ENCODE measurements at regions not wholly inside any gene's neighbourhood (a gene's known extent, or its start where the extent isn't known, plus 50 kb on each side); places are given as distances from the start of the nearest gene placed in this dataset.
"Not testable (repeated sequence)": the region's sequence is repeated elsewhere in the genome, so short reads cannot be mapped to it uniquely, and the experiment has no call there.

DNA sequence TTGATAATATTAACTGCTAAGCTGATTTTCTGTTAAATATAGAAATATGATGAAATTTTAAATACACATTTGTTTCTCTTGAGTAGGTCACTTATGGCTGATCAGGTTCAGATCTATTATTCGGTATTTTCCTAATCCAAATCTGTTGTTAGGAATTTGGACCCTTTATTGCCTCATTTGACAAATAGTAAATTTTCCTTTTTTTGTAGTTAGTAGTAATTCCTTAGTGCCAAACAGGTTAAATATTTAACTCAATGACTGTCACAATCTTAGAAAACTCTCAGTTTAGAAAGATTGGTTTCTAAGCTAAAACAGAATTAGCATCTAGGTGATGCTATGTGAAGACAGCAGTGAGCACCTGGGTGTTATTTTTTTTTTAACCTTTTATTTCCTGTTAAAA lies 1598.9 kb downstream of the KHDRBS2 start:
- Mint-ChIP-seq H3K4me3 (no peak overlapping the region), H3K27me3 (ENCODE audit: low read depth, poor library complexity) (no peaks in the 10 kb centered on the region), H3K36me3 (ENCODE audit: low read depth) (no peaks in the 10 kb centered on the region), H3K4me1 (no peaks in the 10 kb centered on the region), H3K9me3 (no peaks in the 10 kb centered on the region), H3K27ac (no peak overlapping the region)
- no peak for DNase-seq
- TF ChIP-seq, protein P1, sequence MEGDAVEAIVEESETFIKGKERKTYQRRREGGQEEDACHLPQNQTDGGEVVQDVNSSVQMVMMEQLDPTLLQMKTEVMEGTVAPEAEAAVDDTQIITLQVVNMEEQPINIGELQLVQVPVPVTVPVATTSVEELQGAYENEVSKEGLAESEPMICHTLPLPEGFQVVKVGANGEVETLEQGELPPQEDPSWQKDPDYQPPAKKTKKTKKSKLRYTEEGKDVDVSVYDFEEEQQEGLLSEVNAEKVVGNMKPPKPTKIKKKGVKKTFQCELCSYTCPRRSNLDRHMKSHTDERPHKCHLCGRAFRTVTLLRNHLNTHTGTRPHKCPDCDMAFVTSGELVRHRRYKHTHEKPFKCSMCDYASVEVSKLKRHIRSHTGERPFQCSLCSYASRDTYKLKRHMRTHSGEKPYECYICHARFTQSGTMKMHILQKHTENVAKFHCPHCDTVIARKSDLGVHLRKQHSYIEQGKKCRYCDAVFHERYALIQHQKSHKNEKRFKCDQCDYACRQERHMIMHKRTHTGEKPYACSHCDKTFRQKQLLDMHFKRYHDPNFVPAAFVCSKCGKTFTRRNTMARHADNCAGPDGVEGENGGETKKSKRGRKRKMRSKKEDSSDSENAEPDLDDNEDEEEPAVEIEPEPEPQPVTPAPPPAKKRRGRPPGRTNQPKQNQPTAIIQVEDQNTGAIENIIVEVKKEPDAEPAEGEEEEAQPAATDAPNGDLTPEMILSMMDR (IDR thresholded peaks at IDR 0.05): no peak

DNA sequence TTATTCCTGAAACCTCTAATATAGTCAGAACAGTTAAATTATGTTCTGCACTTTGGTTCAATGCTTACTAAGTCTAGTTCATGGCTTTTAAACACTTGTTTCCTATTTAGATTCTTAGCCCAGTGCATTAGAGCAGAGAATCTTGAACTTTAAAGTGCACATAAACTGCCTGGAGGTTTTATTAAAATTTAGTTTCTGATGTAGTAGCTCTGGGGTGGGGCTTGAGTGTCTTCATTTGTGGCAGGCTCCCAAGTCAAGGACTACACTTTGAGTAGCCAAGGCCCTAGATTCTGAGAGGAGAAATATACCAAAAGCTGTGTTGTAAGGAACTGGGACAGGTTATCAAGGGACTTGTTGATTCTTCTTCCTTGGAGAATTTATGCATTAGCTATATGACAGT lies 1604.2 kb downstream of the KHDRBS2 start:
- Mint-ChIP-seq H3K9me3 (no peaks in the 10 kb centered on the region), H3K4me1 (no peaks in the 10 kb centered on the region), H3K27me3 (ENCODE audit: low read depth, poor library complexity) (no peaks in the 10 kb centered on the region), H3K27ac (no peak overlapping the region), H3K4me3 (no peak overlapping the region), H3K36me3 (ENCODE audit: low read depth) (no peaks in the 10 kb centered on the region)
- DNase-seq: no peak
- TF ChIP-seq, protein P1 (IDR thresholded peaks at IDR 0.05): no peak

DNA sequence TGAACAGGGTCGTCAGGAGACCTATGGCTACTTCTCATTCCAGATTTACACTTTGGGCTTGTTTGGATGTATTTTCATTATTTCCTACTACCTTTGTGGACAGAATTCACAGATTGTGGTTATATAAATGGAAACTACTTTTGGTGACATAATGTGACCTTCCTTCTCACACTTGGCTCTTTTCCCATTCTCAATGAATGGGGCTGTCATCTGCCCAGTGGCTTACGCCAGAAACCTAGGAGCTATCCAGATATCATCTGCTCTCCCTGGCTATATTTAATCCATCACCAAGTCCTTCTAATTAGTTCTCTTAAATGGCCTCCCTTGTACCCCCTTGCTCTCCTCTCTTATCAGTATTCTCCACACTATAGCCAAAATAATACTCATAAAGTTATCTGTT lies 1606.8 kb downstream of the KHDRBS2 start:
- TF ChIP-seq, protein P1 (IDR thresholded peaks at IDR 0.05): no peak
- DNase-seq: no peak
- Mint-ChIP-seq H3K9me3 (peaks cover 10% of the 10 kb centered on the region), H3K27me3 (ENCODE audit: low read depth, poor library complexity) (no peaks in the 10 kb centered on the region), H3K36me3 (ENCODE audit: low read depth) (no peaks in the 10 kb centered on the region), H3K27ac (no peak overlapping the region), H3K4me3 (no peak overlapping the region), H3K4me1 (no peaks in the 10 kb centered on the region)

DNA sequence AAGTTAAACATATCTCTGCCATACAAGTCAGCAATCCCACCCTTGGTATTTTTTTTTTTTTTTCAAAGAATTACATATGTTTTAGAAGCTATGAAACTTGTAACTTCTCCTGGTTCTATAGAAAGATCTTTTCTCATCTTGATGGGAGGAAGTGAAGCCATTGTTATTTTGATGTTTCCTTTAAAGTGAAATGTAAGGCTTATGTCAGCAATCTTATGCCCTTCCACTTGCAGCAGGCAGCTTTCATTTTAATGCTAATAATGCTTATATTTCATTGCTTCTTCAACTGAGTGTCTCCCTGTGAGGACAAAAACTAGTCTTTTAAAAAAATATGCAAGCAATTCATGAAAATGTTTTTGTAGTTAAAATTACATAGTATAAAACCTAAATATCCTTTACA lies 1614.7 kb downstream of the KHDRBS2 start:
- H3K27me3 Mint-ChIP-seq (ENCODE audit: low read depth, poor library complexity): no peaks in the 10 kb centered on the region
- no peak overlapping the region for H3K4me3 Mint-ChIP-seq
- peaks cover 6% of the 10 kb centered on the region for H3K4me1 Mint-ChIP-seq
- TF ChIP-seq, protein P1 (IDR thresholded peaks at IDR 0.05): no peak
- H3K27ac Mint-ChIP-seq: no peak overlapping the region
- H3K9me3 Mint-ChIP-seq: peaks cover 16% of the 10 kb centered on the region
- H3K36me3 Mint-ChIP-seq (ENCODE audit: low read depth): no peaks in the 10 kb centered on the region
- DNase-seq: no peak

DNA sequence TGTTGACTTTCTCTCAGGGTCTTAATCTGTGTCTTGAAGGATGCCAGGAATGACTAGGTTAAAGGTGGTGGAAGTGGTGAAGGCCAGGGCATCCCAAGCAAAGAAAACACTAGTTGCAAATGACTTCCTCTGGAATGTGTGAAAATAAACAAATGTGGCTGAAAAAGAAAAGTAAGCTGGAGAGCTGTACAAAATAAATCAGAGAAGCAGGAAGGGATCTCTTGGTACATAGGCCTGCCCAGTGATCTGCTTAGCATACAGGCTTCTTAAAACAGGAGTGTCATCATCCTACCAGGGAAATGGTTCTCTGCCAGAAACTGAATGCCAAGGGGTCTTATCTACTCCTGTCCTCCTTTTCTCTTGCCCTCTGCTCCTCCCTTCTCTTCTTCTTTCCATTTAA lies 1616.0 kb downstream of the KHDRBS2 start:
- Mint-ChIP-seq H3K36me3 (ENCODE audit: low read depth) (no peaks in the 10 kb centered on the region), H3K4me3 (no peak overlapping the region), H3K27ac (no peak overlapping the region), H3K9me3 (peaks cover 20% of the 10 kb centered on the region), H3K27me3 (ENCODE audit: low read depth, poor library complexity) (no peaks in the 10 kb centered on the region), H3K4me1 (peaks cover 6% of the 10 kb centered on the region)
- TF ChIP-seq, protein P1 (IDR thresholded peaks at IDR 0.05): no peak
- no peak for DNase-seq

DNA sequence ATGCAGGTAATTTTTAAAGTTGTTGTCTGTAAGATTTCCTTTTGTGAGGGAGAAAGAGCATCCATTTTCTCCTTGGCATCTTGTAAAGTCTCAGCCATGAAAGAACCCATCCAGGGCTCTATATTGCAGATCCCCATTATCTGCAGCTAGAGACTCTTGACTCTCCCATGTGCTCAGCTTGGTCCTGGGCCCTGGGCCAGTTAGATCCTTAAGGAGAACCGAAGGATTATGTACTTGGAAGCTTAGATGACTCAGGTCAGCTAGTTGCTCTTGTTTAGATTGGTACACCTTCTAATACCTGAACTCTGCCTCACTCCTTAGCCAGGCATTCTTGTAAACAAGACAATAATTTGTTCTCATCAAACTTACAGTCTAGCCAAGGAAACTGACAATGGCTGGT lies 1617.6 kb downstream of the KHDRBS2 start:
- Mint-ChIP-seq H3K4me1 (peaks cover 6% of the 10 kb centered on the region), H3K27me3 (ENCODE audit: low read depth, poor library complexity) (no peaks in the 10 kb centered on the region), H3K9me3 (peaks cover 20% of the 10 kb centered on the region), H3K4me3 (no peak overlapping the region), H3K36me3 (ENCODE audit: low read depth) (no peaks in the 10 kb centered on the region), H3K27ac (no peak overlapping the region)
- DNase-seq: no peak
- TF ChIP-seq, protein P1 (IDR thresholded peaks at IDR 0.05): no peak

DNA sequence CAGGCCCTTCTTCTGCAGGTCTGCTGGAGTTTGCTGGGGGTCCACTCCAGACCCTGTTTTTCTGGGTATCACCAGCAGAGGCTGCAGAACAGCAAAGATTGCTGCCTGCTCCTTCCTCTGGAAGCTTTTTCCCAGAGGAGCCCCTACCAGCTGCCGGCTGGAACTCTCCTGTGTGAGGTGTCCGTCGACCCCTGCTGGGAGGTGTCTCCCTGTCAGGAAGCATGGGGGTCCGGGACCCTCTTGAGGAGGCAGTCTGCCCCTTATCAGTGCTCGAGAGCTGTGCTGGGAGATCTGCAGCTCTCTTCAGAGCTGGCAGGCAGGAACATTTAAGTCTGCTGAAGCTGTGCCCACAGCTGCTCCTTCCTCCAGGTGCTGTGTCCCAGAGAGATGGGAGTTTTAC lies 1622.8 kb downstream of the KHDRBS2 start:
- not testable (repeated sequence) for H3K27me3 Mint-ChIP-seq (ENCODE audit: low read depth, poor library complexity); H3K36me3 Mint-ChIP-seq (ENCODE audit: low read depth); H3K27ac Mint-ChIP-seq; H3K4me3 Mint-ChIP-seq; DNase-seq; H3K4me1 Mint-ChIP-seq
- peaks cover 49% of the 10 kb centered on the region for H3K9me3 Mint-ChIP-seq

All from nephron progenitor cell (in vitro differentiated cells).